ENCODE measurements at regions not wholly inside any gene's neighbourhood (a gene's known extent, or its start where the extent isn't known, plus 50 kb on each side); places are given as distances from the start of the nearest gene placed in this dataset.

GRCh38 chrX:936979-937769 is 275.3 kb downstream of the CRLF2 start:
- TF ChIP-seq EZH2 (IDR thresholded peaks at IDR 0.05; ENCODE audit: borderline replicate concordance, insufficient read depth, low read depth, low read length, poor library complexity, severe bottlenecking): no peak
- TF ChIP-seq CTCF (IDR thresholded peaks at IDR 0.05): no peak
